ENCODE measurements at regions not wholly inside any gene's neighbourhood (a gene's known extent, or its start where the extent isn't known, plus 50 kb on each side); places are given as distances from the start of the nearest gene placed in this dataset.

- ChIA-PET RAD21 (ENCODE audit: unreplicated experiment) (no interaction called here), CTCF (no interaction called here), POLR2A (no interaction called here), SMC1A (ENCODE audit: uncharacterized antibody, unreplicated experiment) (no interaction called here)
- Histone ChIP-seq H3K79me2 (ENCODE audit: control insufficient read depth, insufficient read depth, low read length) (no peaks in the 10 kb centered on the region), H3K27ac (ENCODE audit: control insufficient read depth, insufficient read depth) (no peak overlapping the region), H3K4me3 (no peak overlapping the region), H3K9ac (ENCODE audit: control insufficient read depth, insufficient read depth, low read length) (no peak overlapping the region), H3K27me3 (replicated peaks in 1 of 2; ENCODE audit: control insufficient read depth in 2 of 2, insufficient read depth in 2 of 2, low read length in 1 of 2) (no peaks in the 10 kb centered on the region), H3K9me3 (replicated peaks; ENCODE audit: control insufficient read depth, insufficient read depth, low read length) (no peaks in the 10 kb centered on the region), H4K20me1 (ENCODE audit: control insufficient read depth, insufficient read depth) (no peaks in the 10 kb centered on the region), H3K4me1 (ENCODE audit: control insufficient read depth, insufficient read depth, low read length) (no peaks in the 10 kb centered on the region), H3K4me2 (ENCODE audit: control insufficient read depth, insufficient read depth) (no peak overlapping the region), H2AFZ (ENCODE audit: control insufficient read depth, low read depth, low read length) (no peak overlapping the region), H3K36me3 (ENCODE audit: control insufficient read depth in 2 of 2, insufficient read depth in 2 of 2, low read length in 1 of 2) (no peaks in the 10 kb centered on the region)
- ATAC-seq (no peak), FAIRE-seq (no peak), DNase-seq (ENCODE audit: low read depth, low spot score) (no peak)
- no TSS peak for BruUV-seq (replicated peaks)
- intact Hi-C loops (cut with micrococcal nuclease; ENCODE audit: unreplicated experiment) (no loop called here), in situ Hi-C loops (cut with MboI) (no loop called here)
- WGBS (ENCODE audit: insufficient coverage, insufficient replicate concordance, low lambda C conversion rate, missing lambda C conversion rate): 23% methylated on average over 2 of the region's 2 CpGs
- TF ChIP-seq ZNF207 (IDR thresholded peaks at IDR 0.05; ENCODE audit: borderline replicate concordance): no peak
- TF ChIP-seq ZSCAN29 (IDR thresholded peaks at IDR 0.05): no peak
- no peak for TF ChIP-seq PAX5 (IDR thresholded peaks at IDR 0.05; ENCODE audit: borderline replicate concordance, low read depth, low read length)
- TF ChIP-seq IRF4 (IDR thresholded peaks at IDR 0.05; ENCODE audit: low read depth, low read length): no peak
- no peak for TF ChIP-seq SP1 (IDR thresholded peaks at IDR 0.05; ENCODE audit: low read depth, low read length)
- no peak for TF ChIP-seq TBL1XR1 (IDR thresholded peaks at IDR 0.05; ENCODE audit: low read depth, low read length)
Observed at GRCh38 chr4:57548856-57549255, 438.7 kb upstream of the IGFBP7 start.

GRCh38 chr4:57544811-57545654 is 434.8 kb upstream of the IGFBP7 start:
- ATAC-seq (no peak), DNase-seq (ENCODE audit: low read depth, low spot score) (no peak), FAIRE-seq (no peak)
- Histone ChIP-seq H2AFZ (ENCODE audit: control insufficient read depth, low read depth, low read length) (no peak overlapping the region), H3K4me1 (ENCODE audit: control insufficient read depth, insufficient read depth, low read length) (no peaks in the 10 kb centered on the region), H3K27ac (ENCODE audit: control insufficient read depth, insufficient read depth) (no peak overlapping the region), H4K20me1 (ENCODE audit: control insufficient read depth, insufficient read depth) (no peaks in the 10 kb centered on the region), H3K4me3 (no peak overlapping the region), H3K9me3 (replicated peaks; ENCODE audit: control insufficient read depth, insufficient read depth, low read length) (no peaks in the 10 kb centered on the region), H3K79me2 (ENCODE audit: control insufficient read depth, insufficient read depth, low read length) (no peaks in the 10 kb centered on the region), H3K27me3 (replicated peaks in 1 of 2; ENCODE audit: control insufficient read depth in 2 of 2, insufficient read depth in 2 of 2, low read length in 1 of 2) (no peaks in the 10 kb centered on the region), H3K9ac (ENCODE audit: control insufficient read depth, insufficient read depth, low read length) (no peak overlapping the region), H3K4me2 (ENCODE audit: control insufficient read depth, insufficient read depth) (no peak overlapping the region), H3K36me3 (ENCODE audit: control insufficient read depth in 2 of 2, insufficient read depth in 2 of 2, low read length in 1 of 2) (no peaks in the 10 kb centered on the region)
- ChIA-PET SMC1A (ENCODE audit: uncharacterized antibody, unreplicated experiment) (no interaction called here), POLR2A (no interaction called here), RAD21 (ENCODE audit: unreplicated experiment) (no interaction called here), CTCF (interaction anchor here (0.6 kb wide), 1 partner anchor 1437 kb away, joined by 3 read pairs; no protein-coding TSS in a partner anchor)
- intact Hi-C loops (cut with micrococcal nuclease; ENCODE audit: unreplicated experiment): no loop called here
- in situ Hi-C loops (cut with MboI): no loop called here
- no TSS peak for BruUV-seq (replicated peaks)
- WGBS (ENCODE audit: insufficient coverage, insufficient replicate concordance, low lambda C conversion rate, missing lambda C conversion rate): 4% methylated on average over 4 of the region's 4 CpGs
- TF ChIP-seq ZNF384 (IDR thresholded peaks at IDR 0.05; ENCODE audit: borderline replicate concordance, low read depth, low read length): no peak
- no peak for TF ChIP-seq ZBTB33 (IDR thresholded peaks at IDR 0.05)
- no peak for TF ChIP-seq DPF2 (IDR thresholded peaks at IDR 0.05)
- TF ChIP-seq ZNF217 (IDR thresholded peaks at IDR 0.05): no peak
- no peak for TF ChIP-seq CHD2 (IDR thresholded peaks at IDR 0.05; ENCODE audit: borderline replicate concordance, low read depth, low read length)
- TF ChIP-seq, protein P1, sequence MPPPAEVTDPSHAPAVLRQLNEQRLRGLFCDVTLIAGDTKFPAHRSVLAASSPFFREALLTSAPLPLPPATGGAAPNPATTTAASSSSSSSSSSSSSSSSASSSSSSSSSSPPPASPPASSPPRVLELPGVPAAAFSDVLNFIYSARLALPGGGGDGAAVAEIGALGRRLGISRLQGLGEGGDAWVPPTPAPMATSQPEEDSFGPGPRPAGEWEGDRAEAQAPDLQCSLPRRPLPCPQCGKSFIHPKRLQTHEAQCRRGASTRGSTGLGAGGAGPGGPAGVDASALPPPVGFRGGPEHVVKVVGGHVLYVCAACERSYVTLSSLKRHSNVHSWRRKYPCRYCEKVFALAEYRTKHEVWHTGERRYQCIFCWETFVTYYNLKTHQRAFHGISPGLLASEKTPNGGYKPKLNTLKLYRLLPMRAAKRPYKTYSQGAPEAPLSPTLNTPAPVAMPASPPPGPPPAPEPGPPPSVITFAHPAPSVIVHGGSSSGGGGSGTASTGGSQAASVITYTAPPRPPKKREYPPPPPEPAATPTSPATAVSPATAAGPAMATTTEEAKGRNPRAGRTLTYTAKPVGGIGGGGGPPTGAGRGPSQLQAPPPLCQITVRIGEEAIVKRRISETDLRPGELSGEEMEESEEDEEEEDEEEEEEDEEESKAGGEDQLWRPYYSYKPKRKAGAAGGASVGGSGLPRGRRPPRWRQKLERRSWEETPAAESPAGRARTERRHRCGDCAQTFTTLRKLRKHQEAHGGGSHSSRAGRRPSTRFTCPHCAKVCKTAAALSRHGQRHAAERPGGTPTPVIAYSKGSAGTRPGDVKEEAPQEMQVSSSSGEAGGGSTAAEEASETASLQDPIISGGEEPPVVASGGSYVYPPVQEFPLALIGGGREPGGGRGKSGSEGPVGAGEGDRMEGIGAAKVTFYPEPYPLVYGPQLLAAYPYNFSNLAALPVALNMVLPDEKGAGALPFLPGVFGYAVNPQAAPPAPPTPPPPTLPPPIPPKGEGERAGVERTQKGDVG (CRISPR knock-in tag; IDR thresholded peaks at IDR 0.05): no peak
- no peak for TF ChIP-seq EED (IDR thresholded peaks at IDR 0.05; ENCODE audit: low read depth)
- TF ChIP-seq HDAC6 (IDR thresholded peaks at IDR 0.05; ENCODE audit: unreplicated experiment): no peak

Measured in GM12878 (cell line).